ENCODE measurements at regions not wholly inside any gene's neighbourhood (a gene's known extent, or its start where the extent isn't known, plus 50 kb on each side); places are given as distances from the start of the nearest gene placed in this dataset.

GRCh38 chr20:22511943-22512910 is 72.1 kb downstream of the FOXA2 start:
- TF ChIP-seq CTCF (IDR thresholded peaks at IDR 0.05) (no peak), POLR2A (IDR thresholded peaks at IDR 0.05) (no peak)

Measured in testis (tissue), 2 donors.